Loucy (cell line): ENCODE measurements at regions not wholly inside any gene's neighbourhood (a gene's known extent, or its start where the extent isn't known, plus 50 kb on each side); places are given as distances from the start of the nearest gene placed in this dataset.

Source experiments
- EZH2phosphoT487 ChIP-seq: fragments of 200-600 bp; IDR thresholded peaks from 2 replicates; pipeline ENCODE4 v1.6.1; 2018; ENCODE audit warnings: antibody characterized with exemption, mild to moderate bottlenecking, moderate library complexity, borderline replicate concordance
- TF ChIP-seq, protein P1 (sequence below): fragments of 200-600 bp; sonication (generic); conservative IDR thresholded peaks from 2 replicates; pipeline ENCODE4 v1.5.1; 2014; ENCODE audit warnings: mild to moderate bottlenecking, antibody characterized with exemption, low read length

DNA sequence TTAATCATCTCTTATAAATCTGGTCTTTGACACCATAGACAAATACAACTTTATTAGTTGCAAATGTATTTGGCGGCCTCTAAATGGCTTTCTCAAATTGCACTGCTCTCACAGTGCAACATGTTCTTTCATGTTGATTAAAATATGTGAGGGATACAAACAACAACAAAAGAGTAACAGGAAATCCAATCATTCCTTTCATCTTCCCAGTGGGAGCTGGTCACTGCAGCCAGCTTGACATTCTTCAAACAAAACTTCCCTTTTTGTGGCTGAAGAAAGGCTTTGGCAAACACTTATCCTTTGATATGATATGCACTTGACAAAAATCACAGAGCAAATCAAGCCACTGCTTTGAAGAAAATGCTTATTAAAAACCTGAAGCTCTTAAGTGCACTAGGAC lies 973.6 kb downstream of the EPHA3 start:
- no peak for TF ChIP-seq EZH2phosphoT487
- TF ChIP-seq, protein P1, sequence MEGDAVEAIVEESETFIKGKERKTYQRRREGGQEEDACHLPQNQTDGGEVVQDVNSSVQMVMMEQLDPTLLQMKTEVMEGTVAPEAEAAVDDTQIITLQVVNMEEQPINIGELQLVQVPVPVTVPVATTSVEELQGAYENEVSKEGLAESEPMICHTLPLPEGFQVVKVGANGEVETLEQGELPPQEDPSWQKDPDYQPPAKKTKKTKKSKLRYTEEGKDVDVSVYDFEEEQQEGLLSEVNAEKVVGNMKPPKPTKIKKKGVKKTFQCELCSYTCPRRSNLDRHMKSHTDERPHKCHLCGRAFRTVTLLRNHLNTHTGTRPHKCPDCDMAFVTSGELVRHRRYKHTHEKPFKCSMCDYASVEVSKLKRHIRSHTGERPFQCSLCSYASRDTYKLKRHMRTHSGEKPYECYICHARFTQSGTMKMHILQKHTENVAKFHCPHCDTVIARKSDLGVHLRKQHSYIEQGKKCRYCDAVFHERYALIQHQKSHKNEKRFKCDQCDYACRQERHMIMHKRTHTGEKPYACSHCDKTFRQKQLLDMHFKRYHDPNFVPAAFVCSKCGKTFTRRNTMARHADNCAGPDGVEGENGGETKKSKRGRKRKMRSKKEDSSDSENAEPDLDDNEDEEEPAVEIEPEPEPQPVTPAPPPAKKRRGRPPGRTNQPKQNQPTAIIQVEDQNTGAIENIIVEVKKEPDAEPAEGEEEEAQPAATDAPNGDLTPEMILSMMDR = no peak
